Fibroblast of villous mesenchyme (primary cell): ENCODE measurements at regions not wholly inside any gene's neighbourhood (a gene's known extent, or its start where the extent isn't known, plus 50 kb on each side); places are given as distances from the start of the nearest gene placed in this dataset.
A peak's percentile ranks its signal among the peaks of the same experiment; 100 is the strongest.
"Not testable (repeated sequence)": the region's sequence is repeated elsewhere in the genome, so short reads cannot be mapped to it uniquely, and the experiment has no call there.

Source experiments
- DNase-seq: peaks from one replicate; pipeline ENCODE4 v3.0.0-alpha.2; 2010; ENCODE audit warnings: low read depth
- H3K4me3 ChIP-seq: 2 replicates; pipeline ENCODE4 v1.5.1; 2011; ENCODE audit warnings: low read depth, mild to moderate bottlenecking, low read length
- CTCF ChIP-seq: IDR thresholded peaks from 2 replicates; pipeline ENCODE4 v1.5.1; 2012; ENCODE audit warnings: low read depth, mild to moderate bottlenecking, low read length; ENCODE audit not compliant: insufficient read depth

DNA sequence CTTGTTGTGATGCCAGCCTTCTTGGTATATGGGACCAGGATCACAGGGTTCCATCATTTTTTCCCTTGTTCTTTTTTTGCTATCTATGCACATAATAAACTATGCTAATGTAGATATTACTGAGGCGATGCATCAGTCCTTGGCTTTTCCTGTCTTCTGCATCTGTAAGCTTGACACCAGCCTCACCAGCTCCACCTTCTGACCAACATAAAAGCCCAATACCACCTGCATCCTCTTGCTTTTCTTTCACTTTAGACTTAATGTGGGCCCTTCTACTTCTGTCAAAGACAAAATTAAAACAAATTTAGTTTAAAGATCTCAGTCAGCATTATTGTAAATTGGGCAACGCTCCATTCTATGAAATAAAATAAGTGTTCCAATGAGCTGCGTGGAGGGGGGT lies 1718.8 kb upstream of the PCDH10 start:
- DNase-seq, result no peak
- TF ChIP-seq CTCF, result no peak
- no peak overlapping the region for H3K4me3 ChIP-seq

DNA sequence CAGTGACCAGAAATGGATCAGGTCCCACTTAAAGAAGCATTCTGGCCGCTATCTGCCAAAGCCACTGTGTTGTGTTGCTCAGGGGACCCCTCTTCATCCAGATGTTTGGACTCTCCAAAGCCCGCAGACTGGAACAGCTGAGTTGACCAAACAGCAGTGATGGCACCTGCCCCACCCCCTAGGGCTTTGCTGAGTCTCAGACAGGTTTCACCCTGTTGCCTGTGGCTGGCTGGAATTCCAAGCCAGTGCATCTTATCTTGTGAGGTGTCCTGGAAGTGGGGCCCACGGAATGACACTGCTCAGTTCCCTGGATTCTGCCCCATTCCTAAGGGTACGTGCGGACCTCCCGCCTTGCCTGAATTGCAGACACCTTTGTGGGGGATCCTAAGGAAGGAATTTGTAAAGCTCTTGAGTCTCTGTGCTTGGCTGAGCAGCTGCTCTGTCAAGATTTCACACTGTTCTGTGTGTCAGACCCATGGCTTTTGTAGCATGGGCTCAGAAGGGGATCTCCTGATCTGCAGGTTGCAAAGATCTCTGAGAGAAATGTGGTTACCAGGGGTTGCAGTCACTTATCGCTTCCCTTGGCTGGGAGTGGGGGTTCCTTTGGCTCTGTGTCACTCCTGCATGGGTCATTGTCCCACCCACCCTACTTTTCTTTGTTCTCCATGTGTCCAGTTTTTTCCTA lies 1707.9 kb upstream of the PCDH10 start:
- H3K4me3 ChIP-seq, result no peak overlapping the region
- no peak for TF ChIP-seq CTCF
- DNase-seq, result no peak

GRCh38 chr4:131447883-131448282 lies 1701.2 kb upstream of the PCDH10 start:
- DNase-seq, result no peak
- no peak for TF ChIP-seq CTCF
- no peak overlapping the region for H3K4me3 ChIP-seq

GRCh38 chr4:131450572-131451209 lies 1698.4 kb upstream of the PCDH10 start:
- H3K4me3 ChIP-seq, result no peak overlapping the region
- no peak for DNase-seq
- no peak for TF ChIP-seq CTCF

- no peak for DNase-seq
- no peak overlapping the region for H3K4me3 ChIP-seq
- TF ChIP-seq CTCF, result no peak
Observed at GRCh38 chr4:131459430-131460101, 1689.5 kb upstream of the PCDH10 start.

- no peak for DNase-seq
- H3K4me3 ChIP-seq, result no peak overlapping the region
- no peak for TF ChIP-seq CTCF
Observed at GRCh38 chr4:131470360-131470759, 1678.7 kb upstream of the PCDH10 start.

DNA sequence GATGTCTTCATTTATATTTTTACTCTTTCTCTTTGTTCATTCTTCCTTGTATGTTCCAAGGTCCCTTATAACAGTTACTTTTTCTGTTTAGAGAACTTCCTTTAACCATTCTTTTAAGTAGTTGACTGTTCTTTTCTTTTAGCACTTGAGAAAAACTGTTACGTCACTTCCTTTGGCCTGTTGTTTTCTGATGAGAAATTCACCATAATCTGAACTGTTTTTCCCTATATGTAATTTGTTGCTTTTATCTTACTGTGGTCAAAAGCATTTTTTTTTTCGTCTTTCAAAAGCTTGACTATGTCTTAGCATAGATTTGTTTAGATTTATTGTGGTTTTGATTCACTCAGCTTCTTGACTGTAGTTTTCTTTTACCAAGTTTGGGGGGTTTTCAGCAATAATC lies 1660.3 kb upstream of the PCDH10 start:
- no peak for TF ChIP-seq CTCF
- no peak overlapping the region for H3K4me3 ChIP-seq
- DNase-seq, result peak; percentile 1

- not testable (repeated sequence) for H3K4me3 ChIP-seq, DNase-seq
Observed at GRCh38 chr4:131496211-131496610, 1652.9 kb upstream of the PCDH10 start.
